NCI-H2196 (cell line): ENCODE measurements at regions not wholly inside any gene's neighbourhood (a gene's known extent, or its start where the extent isn't known, plus 50 kb on each side); places are given as distances from the start of the nearest gene placed in this dataset.
"Not testable (repeated sequence)": the region's sequence is repeated elsewhere in the genome, so short reads cannot be mapped to it uniquely, and the experiment has no call there.

ENCODE experiments used
- DNase-seq: peaks from one replicate; lab custom pipeline; 2025; ENCODE audit not compliant: unreplicated experiment; lab: John Stamatoyannopoulos, UW

DNA sequence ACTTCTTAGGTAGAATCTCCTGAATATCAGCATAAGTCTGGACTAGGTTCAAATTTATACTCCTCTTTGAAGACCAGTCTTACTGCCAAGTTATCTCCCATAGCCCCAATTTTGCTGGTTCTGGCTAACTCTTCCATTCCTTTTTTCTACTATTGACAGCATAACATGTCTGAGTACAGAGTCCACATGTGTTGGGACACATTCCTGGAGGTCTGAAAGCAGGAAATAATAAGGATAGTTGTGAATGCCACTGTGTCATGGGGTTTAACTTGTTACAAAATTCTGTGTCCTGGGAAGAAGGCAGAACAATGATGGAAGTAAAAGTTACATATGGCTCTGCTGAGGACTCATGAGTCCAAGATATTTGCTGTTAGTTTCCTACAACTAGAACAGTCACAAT, 57.4 kb upstream of the ZBTB20 start:
- DNase-seq = no peak

GRCh38 chr3:115208066-115208750, 61.1 kb upstream of the ZBTB20 start:
- DNase-seq = no peak

- no peak for DNase-seq
Observed at GRCh38 chr3:115211810-115212492, 64.9 kb upstream of the ZBTB20 start.

DNA sequence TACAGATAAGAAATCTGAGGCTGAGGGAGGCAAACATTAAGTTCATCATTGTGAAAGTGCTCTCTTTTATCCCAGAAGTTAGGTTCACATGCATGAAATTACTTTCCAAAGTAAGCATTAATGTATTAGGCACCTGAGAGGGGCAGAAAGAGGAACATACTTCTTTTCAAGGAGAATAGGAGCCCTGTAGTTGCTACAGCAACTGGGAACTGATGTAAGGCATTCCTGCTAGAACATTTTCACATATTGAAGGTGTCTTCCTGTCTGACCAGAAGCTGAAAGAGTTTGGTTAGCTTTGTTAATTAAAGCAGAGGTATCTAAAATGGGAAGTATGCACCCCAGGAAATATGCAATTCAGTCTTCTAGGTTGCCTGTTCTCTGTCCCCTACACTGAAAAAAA, 65.5 kb upstream of the ZBTB20 start:
- DNase-seq = no peak

GRCh38 chr3:115213052-115213451, 66.0 kb upstream of the ZBTB20 start:
- not testable (repeated sequence) for DNase-seq

DNA sequence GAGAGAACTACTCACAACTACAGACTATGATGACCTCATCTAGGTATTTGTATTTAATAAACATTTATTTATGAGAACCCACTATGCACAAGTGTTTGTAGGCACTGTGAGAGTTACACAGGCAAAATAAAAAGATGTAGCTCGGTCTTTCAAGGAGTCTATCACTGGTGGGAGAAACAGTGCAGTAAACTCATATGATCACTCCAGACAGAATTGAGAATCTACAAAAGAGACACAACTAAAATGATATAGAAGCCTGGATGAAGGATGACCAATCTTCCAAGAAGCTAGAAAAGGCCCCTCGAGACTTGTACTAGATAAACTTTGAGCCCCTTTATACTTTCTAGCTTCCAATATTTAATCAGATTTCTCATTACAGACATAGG, 70.2 kb upstream of the ZBTB20 start:
- DNase-seq = no peak

GRCh38 chr3:115217678-115218451, 70.8 kb upstream of the ZBTB20 start:
- DNase-seq = peak; percentile 67

GRCh38 chr3:115218859-115219258, 71.8 kb upstream of the ZBTB20 start:
- no peak for DNase-seq

DNA sequence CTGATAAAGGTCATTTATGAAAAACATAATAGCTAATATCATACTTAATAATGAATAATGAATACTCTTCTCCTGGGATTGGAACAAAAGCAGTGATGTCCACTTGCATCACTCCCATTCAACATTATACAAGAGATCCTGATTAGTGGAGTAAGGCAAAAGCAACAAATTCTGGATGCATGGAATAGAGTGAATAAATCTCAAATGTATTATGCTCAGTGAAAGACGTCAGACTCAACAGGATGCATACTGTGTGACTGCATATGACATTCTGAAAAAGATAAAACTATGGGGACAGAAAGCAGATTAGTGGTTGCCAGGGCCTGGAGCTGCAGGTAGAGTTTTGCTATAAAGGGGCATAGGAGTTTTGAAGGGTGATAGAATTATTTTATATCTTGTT, 77.6 kb upstream of the ZBTB20 start:
- DNase-seq = no peak

DNA sequence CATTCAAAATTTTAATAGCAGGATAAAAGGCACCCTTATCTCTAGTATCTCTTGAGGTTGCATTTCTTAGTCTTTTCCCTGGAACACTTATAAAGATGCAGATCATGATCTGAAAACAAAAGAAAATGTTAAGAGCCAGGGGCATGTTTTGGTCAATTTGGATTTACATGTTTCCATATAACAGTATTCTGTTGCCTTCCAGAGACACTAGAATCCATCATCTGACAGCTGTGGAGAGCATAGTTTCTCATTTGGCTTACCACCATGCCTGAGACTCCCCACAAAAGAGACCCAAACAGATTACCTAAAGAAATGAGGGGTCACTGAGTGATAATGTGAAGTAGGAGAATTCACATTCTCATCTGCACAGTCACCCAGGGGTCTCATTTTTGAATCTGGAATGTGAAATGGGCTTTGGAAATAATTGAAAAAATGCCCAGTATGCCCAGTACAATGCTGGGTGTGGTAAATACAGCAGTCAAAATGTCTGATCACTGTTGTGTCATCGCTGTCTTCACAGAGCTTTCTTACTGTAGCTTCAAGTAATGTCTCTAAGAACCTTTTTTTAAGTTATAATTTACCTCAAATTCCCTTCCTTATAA, 79.9 kb upstream of the ZBTB20 start:
- DNase-seq = no peak

- no peak for DNase-seq
Observed at GRCh38 chr3:115227461-115227860, 80.4 kb upstream of the ZBTB20 start.

DNA sequence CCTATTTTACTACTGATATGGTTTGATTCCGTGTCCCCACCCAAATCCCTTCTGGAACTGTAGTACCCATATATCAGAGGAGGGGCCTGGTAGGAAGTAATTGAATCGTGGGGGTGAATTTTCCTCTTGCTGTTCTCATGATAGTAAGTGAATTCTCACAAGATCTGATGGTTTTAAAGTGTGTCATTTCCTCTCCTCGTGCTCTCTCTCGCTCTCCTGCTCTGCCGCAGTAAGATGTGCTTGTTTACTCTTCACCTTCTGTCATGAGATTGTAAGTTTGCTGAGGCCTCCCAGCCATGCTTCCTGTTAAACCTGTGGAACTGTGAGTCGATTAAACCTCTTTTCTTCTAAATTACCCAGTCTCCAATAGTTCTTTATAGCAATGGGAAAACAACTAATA, 81.2 kb upstream of the ZBTB20 start:
- DNase-seq = no peak

- no peak for DNase-seq
Observed at GRCh38 chr3:115232167-115232566, 85.1 kb upstream of the ZBTB20 start.

- no peak for DNase-seq
Observed at GRCh38 chr3:115233021-115233420, 85.9 kb upstream of the ZBTB20 start.

DNA sequence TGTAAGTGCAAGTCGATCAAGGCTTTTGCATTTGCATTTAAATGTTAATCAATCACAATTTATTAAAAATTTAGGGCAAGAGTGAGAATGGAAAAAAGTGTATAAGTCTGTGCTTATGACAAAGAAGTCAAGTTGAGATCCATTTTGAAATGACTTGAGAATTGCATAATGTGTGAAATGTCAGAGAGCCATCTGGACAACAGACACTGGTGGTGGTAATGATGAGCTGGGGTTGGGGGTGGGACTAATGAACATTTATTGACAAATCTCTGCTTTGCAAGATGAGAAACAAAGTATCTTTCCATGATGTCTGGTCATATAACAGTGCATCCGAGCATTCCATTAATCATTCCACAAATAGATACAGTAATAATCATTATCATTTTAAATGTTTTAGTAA, 89.4 kb upstream of the ZBTB20 start:
- no peak for DNase-seq

DNA sequence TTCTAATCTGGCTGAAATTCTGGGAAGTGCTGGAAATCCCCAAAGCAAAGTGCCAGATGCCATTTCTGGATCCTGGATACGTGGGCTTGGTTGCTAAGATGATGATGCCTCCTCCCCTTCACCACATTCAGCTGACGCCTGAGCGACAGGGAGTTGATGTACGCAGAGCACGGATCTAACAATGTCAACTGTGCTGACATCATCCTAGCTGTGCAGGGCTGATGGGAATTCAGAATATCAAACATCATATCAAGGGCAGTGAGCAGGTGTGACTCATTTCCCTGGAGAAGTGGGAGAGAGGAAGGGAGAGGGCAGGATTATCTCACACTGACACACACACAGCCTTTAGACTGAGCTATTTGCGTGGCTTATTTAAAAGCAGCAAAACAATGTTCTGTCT, 92.6 kb upstream of the ZBTB20 start:
- peak; percentile 84 for DNase-seq

GRCh38 chr3:115244350-115244749, 97.3 kb upstream of the ZBTB20 start:
- DNase-seq = no peak

- no peak for DNase-seq
Observed at GRCh38 chr3:115245438-115245837, 98.3 kb upstream of the ZBTB20 start.

GRCh38 chr3:115245899-115246298, 98.8 kb upstream of the ZBTB20 start:
- no peak for DNase-seq

- DNase-seq = no peak
Observed at GRCh38 chr3:115246461-115247020, 99.5 kb upstream of the ZBTB20 start.

DNA sequence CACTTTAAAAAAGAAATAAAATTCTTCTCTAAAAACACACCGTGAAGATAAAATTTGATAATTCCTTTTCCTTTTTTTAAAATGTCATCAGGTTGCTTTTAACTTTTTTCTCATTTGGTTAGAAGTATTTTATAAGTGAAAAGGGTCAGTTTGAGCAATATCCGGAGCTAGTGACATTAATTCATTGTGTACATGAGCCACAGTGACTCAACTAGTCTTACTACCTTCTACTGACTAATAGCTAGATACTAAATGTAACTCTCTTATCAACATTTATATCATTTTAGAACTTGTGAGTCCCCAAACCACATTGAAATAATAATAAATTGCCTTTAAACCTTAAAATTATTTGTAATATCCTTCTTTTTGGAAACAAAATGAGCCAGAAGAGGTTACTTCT, 101.2 kb upstream of the ZBTB20 start:
- DNase-seq = no peak
